ENCODE measurements at regions not wholly inside any gene's neighbourhood (a gene's known extent, or its start where the extent isn't known, plus 50 kb on each side); places are given as distances from the start of the nearest gene placed in this dataset.
A peak's percentile ranks its signal among the peaks of the same experiment; 100 is the strongest.
"Not testable (repeated sequence)": the region's sequence is repeated elsewhere in the genome, so short reads cannot be mapped to it uniquely, and the experiment has no call there.

- no peak overlapping the region for H3K4me3 Mint-ChIP-seq
- H3K36me3 Mint-ChIP-seq (ENCODE audit: insufficient read depth) = no peaks in the 10 kb centered on the region
- ATAC-seq (replicated peaks; ENCODE audit: extremely low read depth, poor library complexity, severe bottlenecking) = peak; percentile 54
- no peak overlapping the region for H3K27ac Mint-ChIP-seq (ENCODE audit: low read depth)
- H3K4me1 Mint-ChIP-seq = no peaks in the 10 kb centered on the region
- H3K27me3 Mint-ChIP-seq = peaks cover 35% of the 10 kb centered on the region
- peaks cover 16% of the 10 kb centered on the region for H3K9me3 Mint-ChIP-seq
- peak in 1 of 2 donors; percentile 14 for DNase-seq (ENCODE audit: low spot score in 2 of 2)
These were observed 156.3 kb downstream of the SUCLG1 start for GRCh38 chr2:84302513-84303412.

- ATAC-seq (replicated peaks; ENCODE audit: extremely low read depth, poor library complexity, severe bottlenecking) (no peak), DNase-seq (ENCODE audit: low spot score in 2 of 2) (no peak)
- H3K9me3 Mint-ChIP-seq = peaks cover 11% of the 10 kb centered on the region
- no peaks in the 10 kb centered on the region for H3K36me3 Mint-ChIP-seq (ENCODE audit: insufficient read depth)
- H3K27ac Mint-ChIP-seq (ENCODE audit: low read depth) = no peak overlapping the region
- H3K27me3 Mint-ChIP-seq = peaks cover 40% of the 10 kb centered on the region
- H3K4me3 Mint-ChIP-seq = no peak overlapping the region
- H3K4me1 Mint-ChIP-seq = no peaks in the 10 kb centered on the region
These were observed 157.4 kb downstream of the SUCLG1 start for GRCh38 chr2:84301717-84302116.

- Mint-ChIP-seq H3K4me3 (no peak overlapping the region), H3K27ac (ENCODE audit: low read depth) (no peak overlapping the region), H3K27me3 (peaks cover 40% of the 10 kb centered on the region), H3K36me3 (ENCODE audit: insufficient read depth) (no peaks in the 10 kb centered on the region), H3K9me3 (peaks cover 1% of the 10 kb centered on the region), H3K4me1 (no peaks in the 10 kb centered on the region)
- ATAC-seq (replicated peaks; ENCODE audit: extremely low read depth, poor library complexity, severe bottlenecking) (no peak), DNase-seq (ENCODE audit: low spot score in 2 of 2) (no peak)
These were observed 158.4 kb downstream of the SUCLG1 start for GRCh38 chr2:84300696-84301029.

- H3K4me3 Mint-ChIP-seq; H3K27ac Mint-ChIP-seq (ENCODE audit: low read depth); H3K4me1 Mint-ChIP-seq; H3K9me3 Mint-ChIP-seq; H3K36me3 Mint-ChIP-seq (ENCODE audit: insufficient read depth); ATAC-seq (replicated peaks; ENCODE audit: extremely low read depth, poor library complexity, severe bottlenecking); DNase-seq (ENCODE audit: low spot score in 2 of 2): not testable (repeated sequence)
- peaks cover 40% of the 10 kb centered on the region for H3K27me3 Mint-ChIP-seq
These were observed 158.9 kb downstream of the SUCLG1 start for GRCh38 chr2:84300001-84300695.

GRCh38 chr2:84299211-84299775, 159.8 kb downstream of the SUCLG1 start:
- Mint-ChIP-seq H3K4me1 (no peaks in the 10 kb centered on the region), H3K27me3 (peaks cover 40% of the 10 kb centered on the region), H3K4me3 (no peak overlapping the region), H3K27ac (ENCODE audit: low read depth) (no peak overlapping the region), H3K9me3 (no peaks in the 10 kb centered on the region), H3K36me3 (ENCODE audit: insufficient read depth) (no peaks in the 10 kb centered on the region)
- ATAC-seq (replicated peaks; ENCODE audit: extremely low read depth, poor library complexity, severe bottlenecking) (no peak), DNase-seq (ENCODE audit: low spot score in 2 of 2) (no peak)

GRCh38 chr2:84297155-84297554, 161.9 kb downstream of the SUCLG1 start:
- Mint-ChIP-seq H3K9me3 (no peaks in the 10 kb centered on the region), H3K36me3 (ENCODE audit: insufficient read depth) (no peaks in the 10 kb centered on the region), H3K4me3 (no peak overlapping the region), H3K27ac (ENCODE audit: low read depth) (no peak overlapping the region), H3K4me1 (no peaks in the 10 kb centered on the region), H3K27me3 (peaks cover 24% of the 10 kb centered on the region)
- DNase-seq (ENCODE audit: low spot score in 2 of 2) (no peak), ATAC-seq (replicated peaks; ENCODE audit: extremely low read depth, poor library complexity, severe bottlenecking) (no peak)

GRCh38 chr2:84293791-84294380, 165.2 kb downstream of the SUCLG1 start:
- Mint-ChIP-seq H3K27me3 (peaks cover 16% of the 10 kb centered on the region), H3K36me3 (ENCODE audit: insufficient read depth) (no peaks in the 10 kb centered on the region), H3K4me1 (no peaks in the 10 kb centered on the region), H3K9me3 (no peaks in the 10 kb centered on the region), H3K4me3 (no peak overlapping the region), H3K27ac (ENCODE audit: low read depth) (no peak overlapping the region)
- ATAC-seq (replicated peaks; ENCODE audit: extremely low read depth, poor library complexity, severe bottlenecking) = no peak
- no peak for DNase-seq (ENCODE audit: low spot score in 2 of 2)

- Mint-ChIP-seq H3K27ac (ENCODE audit: low read depth) (no peak overlapping the region), H3K36me3 (ENCODE audit: insufficient read depth) (no peaks in the 10 kb centered on the region), H3K4me1 (no peaks in the 10 kb centered on the region), H3K27me3 (peaks cover 7% of the 10 kb centered on the region), H3K9me3 (no peaks in the 10 kb centered on the region), H3K4me3 (no peak overlapping the region)
- DNase-seq (ENCODE audit: low spot score in 2 of 2) = no peak
- no peak for ATAC-seq (replicated peaks; ENCODE audit: extremely low read depth, poor library complexity, severe bottlenecking)
These were observed 166.5 kb downstream of the SUCLG1 start for GRCh38 chr2:84292545-84292944.

- Mint-ChIP-seq H3K9me3 (no peaks in the 10 kb centered on the region), H3K4me3 (no peak overlapping the region), H3K4me1 (no peaks in the 10 kb centered on the region), H3K27ac (ENCODE audit: low read depth) (no peak overlapping the region), H3K36me3 (ENCODE audit: insufficient read depth) (no peaks in the 10 kb centered on the region), H3K27me3 (peaks cover 19% of the 10 kb centered on the region)
- no peak for DNase-seq (ENCODE audit: low spot score in 2 of 2)
- ATAC-seq (replicated peaks; ENCODE audit: extremely low read depth, poor library complexity, severe bottlenecking) = no peak
These were observed 168.5 kb downstream of the SUCLG1 start for GRCh38 chr2:84290537-84290936.

- Mint-ChIP-seq H3K27ac (ENCODE audit: low read depth) (no peak overlapping the region), H3K4me1 (no peaks in the 10 kb centered on the region), H3K9me3 (no peaks in the 10 kb centered on the region), H3K36me3 (ENCODE audit: insufficient read depth) (no peaks in the 10 kb centered on the region), H3K27me3 (peaks cover 31% of the 10 kb centered on the region), H3K4me3 (no peak overlapping the region)
- ATAC-seq (replicated peaks; ENCODE audit: extremely low read depth, poor library complexity, severe bottlenecking) = no peak
- no peak for DNase-seq (ENCODE audit: low spot score in 2 of 2)
These were observed 170.8 kb downstream of the SUCLG1 start for GRCh38 chr2:84288293-84288692.

GRCh38 chr2:84286878-84287277, 172.2 kb downstream of the SUCLG1 start:
- ATAC-seq (replicated peaks; ENCODE audit: extremely low read depth, poor library complexity, severe bottlenecking) (no peak), DNase-seq (ENCODE audit: low spot score in 2 of 2) (no peak)
- H3K27me3 Mint-ChIP-seq = peaks cover 31% of the 10 kb centered on the region
- no peaks in the 10 kb centered on the region for H3K9me3 Mint-ChIP-seq
- H3K36me3 Mint-ChIP-seq (ENCODE audit: insufficient read depth) = no peaks in the 10 kb centered on the region
- no peak overlapping the region for H3K4me3 Mint-ChIP-seq
- H3K4me1 Mint-ChIP-seq = no peaks in the 10 kb centered on the region
- H3K27ac Mint-ChIP-seq (ENCODE audit: low read depth) = no peak overlapping the region

GRCh38 chr2:84285056-84285747, 173.9 kb downstream of the SUCLG1 start:
- Mint-ChIP-seq H3K27me3 (peaks cover 31% of the 10 kb centered on the region), H3K27ac (ENCODE audit: low read depth) (no peak overlapping the region), H3K36me3 (ENCODE audit: insufficient read depth) (no peaks in the 10 kb centered on the region), H3K9me3 (no peaks in the 10 kb centered on the region), H3K4me1 (no peaks in the 10 kb centered on the region), H3K4me3 (no peak overlapping the region)
- no peak for DNase-seq (ENCODE audit: low spot score in 2 of 2)
- no peak for ATAC-seq (replicated peaks; ENCODE audit: extremely low read depth, poor library complexity, severe bottlenecking)

Measured in central memory CD8-positive, alpha-beta T cell (primary cell).